Activated gamma-delta T cell treated with Interleukin-2 at 50 U/mL for 16 hours (primary cell): ENCODE measurements at regions not wholly inside any gene's neighbourhood (a gene's known extent, or its start where the extent isn't known, plus 50 kb on each side); places are given as distances from the start of the nearest gene placed in this dataset.
"Not testable (repeated sequence)": the region's sequence is repeated elsewhere in the genome, so short reads cannot be mapped to it uniquely, and the experiment has no call there.

ENCODE experiments used
- DNase-seq: peaks from one replicate; pipeline ENCODE4 v3.0.0-alpha.2; 2020

DNA sequence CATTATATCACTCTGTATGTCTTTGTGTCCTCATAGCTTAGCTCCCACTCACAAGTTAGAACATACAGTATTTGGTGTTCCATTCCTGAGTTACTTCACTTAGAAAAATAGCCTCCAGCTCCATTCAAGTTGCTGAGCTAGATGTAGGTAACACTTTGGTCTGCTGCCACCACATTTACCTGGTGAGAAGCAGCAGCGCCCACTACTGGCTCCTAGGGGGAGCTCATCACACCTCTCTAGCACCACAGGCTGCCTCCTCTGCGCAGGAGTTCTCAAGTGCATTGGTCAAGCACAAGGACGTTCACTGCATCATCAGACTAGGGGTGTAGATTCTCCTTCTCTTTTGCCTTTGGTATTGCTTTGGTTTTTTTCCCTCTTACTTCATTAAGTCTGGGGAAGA is 530.9 kb upstream of the AUTS2 start:
- DNase-seq = no peak

DNA sequence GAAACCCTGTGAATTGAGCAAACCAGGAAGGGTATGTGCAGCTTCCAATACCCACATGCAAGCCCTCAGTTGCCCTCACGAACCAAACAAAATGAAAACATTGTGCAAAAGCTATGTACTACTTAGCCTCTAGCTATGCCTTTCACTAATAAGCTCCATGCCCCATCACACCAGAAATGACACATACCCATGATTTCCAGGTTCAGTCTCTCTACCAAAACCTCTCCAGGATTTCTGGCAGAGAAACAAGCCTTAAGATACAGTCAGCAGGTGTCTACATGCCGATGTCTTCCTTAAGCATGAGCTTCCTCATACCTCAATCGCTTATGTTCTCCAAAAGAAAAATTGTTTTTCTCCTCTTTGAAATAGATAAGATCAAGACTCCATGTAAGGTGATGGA is 527.8 kb upstream of the AUTS2 start:
- no peak for DNase-seq

DNA sequence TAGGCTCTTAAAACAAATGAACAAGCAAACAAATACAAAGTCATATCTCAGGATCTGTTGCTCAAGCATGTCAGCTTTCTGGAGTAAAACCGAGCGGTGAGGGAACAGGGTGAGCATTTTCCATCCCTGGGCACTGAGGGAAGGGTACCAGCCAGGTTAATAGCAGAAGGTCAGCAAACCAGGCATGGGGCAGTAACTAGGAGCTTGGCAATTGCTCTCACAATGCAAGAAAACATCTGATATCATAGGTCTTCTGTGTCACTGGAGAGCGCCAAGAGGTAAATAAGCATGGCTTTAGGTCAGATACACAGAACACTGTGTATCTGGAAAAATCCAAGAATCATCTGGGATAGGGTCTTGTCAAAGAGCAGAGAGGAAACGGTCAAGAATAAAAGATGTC is 521.7 kb upstream of the AUTS2 start:
- DNase-seq = no peak

DNA sequence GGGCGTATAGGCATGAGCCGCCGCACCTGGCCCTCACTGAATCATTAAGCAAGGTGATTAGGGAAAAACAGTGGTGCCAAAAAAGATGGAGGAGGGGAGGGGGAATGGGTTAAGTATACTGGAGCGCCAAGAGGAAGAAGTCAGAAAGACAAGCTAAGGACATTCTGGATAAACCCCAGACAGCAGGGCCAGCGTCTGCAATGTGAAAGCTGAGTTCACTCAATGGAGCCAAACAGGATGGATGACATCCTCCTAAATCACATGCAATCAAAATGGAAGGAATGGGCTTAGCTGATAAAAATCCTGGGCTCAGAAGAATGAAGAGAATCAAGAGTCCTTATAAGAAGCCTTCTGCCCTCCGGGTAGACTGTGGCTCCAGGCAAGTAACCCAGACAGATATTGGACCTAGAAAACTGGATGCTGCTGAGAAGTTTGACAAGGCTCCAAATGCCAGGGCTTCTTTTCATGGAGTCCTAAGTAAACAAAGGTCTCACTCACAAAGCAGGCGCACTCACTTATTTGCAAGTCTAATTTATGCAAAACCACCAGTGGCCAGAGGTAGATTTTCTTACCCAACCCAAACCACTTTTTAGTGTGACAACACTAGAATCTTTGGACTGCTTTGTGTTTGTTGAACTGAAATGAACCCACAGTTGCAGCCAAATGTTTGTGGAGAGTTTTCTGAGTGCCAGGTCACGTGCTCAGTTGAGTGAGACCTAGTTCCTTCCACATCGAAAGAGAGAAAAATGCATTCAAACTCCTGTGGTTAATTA is 519.1 kb upstream of the AUTS2 start:
- no peak for DNase-seq

DNA sequence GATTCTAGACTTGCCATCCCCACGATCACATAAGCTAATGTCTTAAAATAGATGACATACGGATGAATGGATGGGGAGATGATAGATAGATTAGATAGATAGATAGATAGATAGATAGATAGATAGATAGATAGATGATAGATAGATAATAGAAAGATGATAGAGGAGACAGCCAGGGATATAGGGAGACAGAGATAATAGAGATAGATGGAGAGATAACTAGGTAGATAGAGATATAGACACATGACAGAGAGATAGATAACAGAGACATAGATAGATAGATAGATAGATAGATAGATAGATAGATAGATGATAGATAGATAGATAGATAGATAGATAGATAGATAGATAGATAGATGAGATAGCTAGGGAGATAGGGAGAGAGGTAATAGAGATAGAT is 511.0 kb upstream of the AUTS2 start:
- DNase-seq = not testable (repeated sequence)

DNA sequence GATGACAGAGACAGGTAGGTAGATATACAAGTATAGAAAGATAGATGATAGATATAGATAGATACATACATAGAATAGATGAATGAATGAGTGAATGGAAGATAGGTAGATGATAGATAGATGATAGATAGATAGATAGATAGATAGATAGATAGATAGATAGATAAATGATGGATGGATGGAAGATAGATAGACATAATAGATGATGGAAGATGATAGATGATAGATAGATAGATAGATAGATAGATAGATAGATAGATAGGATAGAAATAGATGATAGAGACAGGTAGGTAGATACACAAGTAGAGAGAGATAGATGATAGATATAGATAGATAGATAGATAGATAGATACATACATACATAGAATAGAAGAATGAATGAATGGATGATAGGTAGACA is 510.1 kb upstream of the AUTS2 start:
- no peak for DNase-seq

DNA sequence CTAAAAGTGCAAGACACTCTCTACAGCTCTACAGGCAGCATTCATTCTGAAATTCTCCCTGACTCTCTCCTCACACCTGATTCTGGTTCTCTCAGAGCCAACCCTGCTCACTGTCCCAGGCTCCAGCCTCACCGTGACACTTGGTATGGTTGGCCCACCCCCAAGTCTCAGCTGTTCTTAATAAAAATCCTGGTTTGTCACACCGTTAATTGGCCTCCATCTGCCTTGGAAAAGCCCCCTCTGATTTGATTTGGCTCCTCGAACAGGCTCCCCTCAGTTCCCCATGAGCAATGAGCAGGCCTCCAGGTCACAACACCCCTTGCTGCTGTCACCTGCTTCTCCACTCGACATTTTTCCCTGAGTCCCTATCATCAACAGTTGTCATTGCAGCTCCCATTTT is 507.3 kb upstream of the AUTS2 start:
- DNase-seq = no peak

DNA sequence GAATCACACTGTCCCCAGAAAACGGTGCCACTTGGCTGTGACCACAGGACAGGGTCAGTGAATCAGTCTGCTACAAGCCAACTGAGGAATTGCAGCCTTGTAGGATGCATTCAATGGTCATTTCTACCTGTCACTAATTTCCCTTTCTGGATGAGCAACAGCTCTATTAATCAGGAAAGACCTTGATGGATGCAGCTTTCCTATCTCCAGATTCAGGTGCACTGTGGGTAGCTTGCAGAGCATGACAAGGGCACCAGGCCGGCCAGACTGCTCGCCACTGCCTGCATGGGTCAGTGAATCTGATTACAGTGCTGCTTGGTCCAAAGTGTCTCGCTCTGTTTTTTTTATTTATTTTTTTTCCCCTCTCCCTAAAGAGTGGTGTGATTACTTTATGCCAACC is 506.8 kb upstream of the AUTS2 start:
- DNase-seq = no peak

DNA sequence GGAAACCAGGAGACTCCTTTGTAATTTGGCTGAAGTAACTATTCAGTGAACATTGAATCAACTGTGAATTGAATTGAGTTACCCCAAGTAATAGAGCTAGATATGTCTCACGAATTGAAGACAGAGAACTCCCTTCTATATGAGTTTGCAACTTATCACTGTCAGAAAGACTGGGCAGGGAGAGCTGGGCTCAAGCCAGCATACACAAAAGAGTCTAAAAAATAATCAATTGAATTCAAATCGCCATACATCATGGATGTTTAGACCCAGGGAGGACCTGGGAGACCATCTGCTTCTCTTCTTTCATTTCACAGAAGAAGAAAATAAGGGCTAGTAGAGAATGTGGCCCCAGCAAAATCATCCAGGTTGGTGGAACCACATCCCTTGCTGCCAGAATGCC is 503.1 kb upstream of the AUTS2 start:
- DNase-seq = no peak

DNA sequence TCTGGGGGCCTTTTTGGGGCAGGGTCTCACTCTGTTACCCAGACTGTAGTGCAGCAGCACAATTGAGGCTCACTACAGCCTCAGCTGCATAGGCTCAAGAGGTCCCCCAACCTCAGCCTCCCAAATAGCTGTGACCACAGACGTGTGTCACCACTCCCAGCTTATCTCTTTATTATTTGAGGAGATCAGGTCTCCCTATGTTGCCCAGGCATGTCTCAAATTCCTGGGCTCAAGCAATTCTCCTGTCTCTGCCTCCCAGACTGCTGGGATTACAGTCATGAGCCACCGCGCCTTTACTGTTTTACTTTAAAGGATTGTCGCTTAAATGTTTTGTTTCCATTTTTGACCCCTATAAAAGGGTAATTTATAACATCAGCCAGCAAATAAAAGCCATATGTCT is 502.6 kb upstream of the AUTS2 start:
- DNase-seq = no peak

DNA sequence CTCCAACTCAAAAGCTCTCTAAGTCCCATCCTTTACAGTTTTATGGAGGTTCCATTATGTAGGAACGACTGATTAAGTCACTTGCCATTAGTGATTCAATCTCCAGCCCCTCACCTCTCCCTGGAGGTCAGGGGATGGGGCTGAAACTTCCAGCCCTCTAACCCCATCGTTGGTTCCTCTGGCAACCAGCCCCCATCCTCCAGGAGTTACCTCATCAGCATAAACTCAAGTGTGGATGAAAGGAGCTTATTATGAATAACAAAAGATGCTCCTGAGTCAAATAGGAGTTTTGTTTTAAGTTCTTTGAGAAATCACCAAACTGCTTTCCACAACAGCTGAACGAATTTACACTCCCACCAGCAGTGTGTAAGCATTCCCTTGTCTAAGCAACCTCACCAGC is 494.3 kb upstream of the AUTS2 start:
- DNase-seq = no peak

DNA sequence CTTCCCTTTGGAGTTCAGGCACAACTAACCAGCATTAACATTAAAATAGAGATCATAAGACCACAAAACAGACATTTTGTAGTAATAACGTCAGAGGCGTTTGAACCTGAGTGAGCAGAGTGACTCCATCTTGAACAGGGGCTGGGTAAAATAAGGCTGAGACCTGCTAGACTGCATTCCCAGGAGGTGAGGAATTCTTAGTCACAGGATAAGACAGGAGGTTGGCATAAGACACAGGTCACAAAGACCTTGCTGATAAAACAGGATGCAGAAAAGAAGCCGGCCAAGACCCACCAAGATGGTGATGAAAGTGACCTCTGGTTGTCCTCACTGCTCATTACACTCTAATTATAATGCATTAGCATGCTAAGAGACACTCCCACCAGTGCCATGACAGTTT is 493.2 kb upstream of the AUTS2 start:
- DNase-seq = no peak

DNA sequence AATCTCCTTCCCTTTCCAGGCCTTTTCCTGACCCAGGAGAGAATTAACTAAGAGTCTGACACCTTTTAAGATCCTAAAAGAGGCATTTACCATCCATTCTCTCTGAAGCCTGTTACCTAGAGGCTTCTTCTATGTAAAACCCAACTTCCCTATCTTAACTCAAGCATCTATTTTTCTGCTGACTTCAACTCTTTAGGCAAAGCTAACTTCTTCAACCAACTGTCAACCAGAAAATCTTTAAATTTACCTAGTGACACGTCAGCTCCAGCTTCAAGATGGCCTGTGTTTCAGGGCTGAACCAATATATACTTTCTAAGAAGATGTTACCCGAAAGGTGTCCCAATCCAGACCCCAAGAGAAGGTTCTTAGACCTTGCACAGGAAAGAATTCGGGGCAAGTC is 492.3 kb upstream of the AUTS2 start:
- no peak for DNase-seq

DNA sequence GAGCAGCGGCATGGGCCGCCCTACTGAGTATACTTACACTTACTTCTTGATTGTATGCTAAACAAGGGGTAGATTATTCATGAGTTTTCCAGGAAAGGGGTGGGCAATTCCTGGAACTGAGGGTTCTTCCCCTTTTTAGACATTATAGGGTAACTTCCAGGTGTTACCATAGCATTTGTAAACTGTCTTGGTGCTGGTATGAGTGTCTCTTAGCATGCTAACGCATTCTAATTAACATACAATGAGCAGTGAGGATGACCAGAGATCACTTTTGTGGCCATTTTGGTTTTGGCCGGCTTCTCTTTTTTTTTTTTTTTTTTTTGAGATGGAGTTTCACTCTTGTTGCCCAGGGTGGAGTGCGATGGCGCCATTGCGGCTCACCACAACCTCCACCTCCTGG is 491.8 kb upstream of the AUTS2 start:
- not testable (repeated sequence) for DNase-seq

DNA sequence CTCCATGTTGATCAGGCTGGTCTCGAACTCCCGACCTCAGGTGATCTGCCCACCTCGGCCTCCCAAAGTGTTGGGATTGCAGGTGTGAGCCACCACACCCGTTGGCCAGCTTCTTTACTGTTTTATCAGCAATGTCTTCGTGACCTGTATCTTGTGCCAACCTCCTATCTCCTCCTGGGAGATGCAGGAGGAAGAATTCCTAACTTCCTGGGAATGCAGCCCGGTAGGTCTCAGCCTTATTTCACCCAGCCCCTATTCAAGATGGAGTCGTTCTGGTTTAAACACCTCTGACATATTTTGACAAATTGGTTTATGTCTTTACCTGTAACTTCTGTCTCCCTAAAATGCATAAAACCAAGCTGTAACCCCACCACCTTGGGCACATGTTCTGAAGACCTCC is 491.3 kb upstream of the AUTS2 start:
- DNase-seq = not testable (repeated sequence)

DNA sequence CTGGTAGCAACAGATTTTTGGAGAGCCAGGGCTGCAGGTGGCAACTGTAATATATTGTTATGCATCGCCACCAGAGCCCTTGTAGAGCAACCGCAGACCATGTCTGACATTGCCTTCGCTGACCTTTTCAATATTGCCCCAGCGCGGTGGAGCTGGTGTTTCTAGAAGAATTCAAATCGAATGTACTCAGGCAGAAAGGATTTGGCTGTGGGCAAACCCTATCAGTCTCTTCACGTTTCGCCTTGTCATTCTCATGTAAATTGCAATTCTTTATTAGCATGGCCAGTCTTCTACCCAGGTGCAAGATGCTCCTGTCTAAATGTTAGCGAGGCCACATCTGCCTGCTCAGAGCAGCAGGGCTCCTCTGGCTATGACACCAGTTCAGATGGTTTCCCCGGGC is 490.2 kb upstream of the AUTS2 start:
- DNase-seq = no peak

DNA sequence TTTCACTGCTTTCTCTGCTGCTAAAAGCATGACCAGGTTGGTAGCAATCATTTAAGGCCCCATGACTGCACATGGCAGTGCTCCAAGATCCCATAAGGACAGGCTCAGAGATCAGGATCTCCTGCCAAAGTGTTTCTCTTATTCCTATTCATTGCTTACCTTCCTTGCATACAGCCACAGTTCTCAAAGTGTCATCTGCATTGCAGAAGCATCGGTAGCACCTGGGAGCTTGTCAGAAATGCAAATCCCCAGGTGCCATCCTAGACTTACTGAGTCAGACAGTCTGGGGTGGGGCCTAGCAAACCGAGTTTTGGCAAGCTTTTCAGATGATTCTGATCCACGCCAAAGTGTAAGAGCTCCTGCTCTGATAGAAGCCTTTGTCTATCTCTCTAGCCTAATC is 489.0 kb upstream of the AUTS2 start:
- DNase-seq = no peak

DNA sequence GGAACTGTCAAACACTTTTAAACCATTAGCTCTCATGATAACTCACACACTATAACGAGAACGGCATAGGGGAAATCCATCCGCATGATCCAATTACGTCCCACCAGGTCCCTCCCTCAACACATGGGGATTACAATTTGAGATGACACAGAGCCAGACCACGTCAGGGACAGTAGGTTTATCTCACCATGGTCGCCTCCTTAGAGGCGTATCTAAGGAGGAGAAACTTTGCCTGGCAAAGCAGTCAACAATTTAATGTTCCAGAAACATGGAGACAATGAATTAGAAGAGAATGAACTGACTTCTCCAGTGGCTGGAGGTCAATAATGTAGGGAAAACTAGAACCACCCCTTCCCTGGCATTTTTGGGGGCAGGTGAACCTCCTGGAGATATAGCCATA is 488.4 kb upstream of the AUTS2 start:
- DNase-seq = no peak

DNA sequence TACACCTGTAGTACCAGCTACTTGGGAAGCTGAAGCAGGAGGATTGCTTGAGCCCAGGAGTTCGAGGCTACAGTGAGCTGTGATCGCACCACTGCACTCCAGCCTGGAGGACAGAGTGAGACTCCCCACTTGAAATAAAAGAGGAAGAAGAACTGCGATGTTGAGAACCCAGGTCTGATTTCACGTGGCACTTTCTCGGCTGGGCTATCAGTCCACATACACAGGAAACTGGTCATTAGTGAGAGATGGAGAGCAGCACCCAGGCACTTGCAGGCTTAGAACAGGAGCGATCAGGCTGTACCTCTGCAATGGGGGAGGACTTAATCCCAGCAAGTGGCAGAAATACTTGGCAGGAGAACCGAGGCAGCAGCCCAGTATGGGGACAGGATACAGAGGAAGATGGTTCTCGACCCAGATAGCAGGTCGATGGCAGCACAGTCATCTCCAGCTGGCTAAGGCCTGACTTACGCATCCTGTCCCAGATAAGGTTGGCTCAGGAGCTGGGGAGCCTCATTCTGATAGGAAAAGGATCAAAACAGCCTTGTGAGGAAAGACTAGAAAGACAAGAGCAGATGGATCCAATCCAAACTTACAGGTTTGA is 487.7 kb upstream of the AUTS2 start:
- no peak for DNase-seq

DNA sequence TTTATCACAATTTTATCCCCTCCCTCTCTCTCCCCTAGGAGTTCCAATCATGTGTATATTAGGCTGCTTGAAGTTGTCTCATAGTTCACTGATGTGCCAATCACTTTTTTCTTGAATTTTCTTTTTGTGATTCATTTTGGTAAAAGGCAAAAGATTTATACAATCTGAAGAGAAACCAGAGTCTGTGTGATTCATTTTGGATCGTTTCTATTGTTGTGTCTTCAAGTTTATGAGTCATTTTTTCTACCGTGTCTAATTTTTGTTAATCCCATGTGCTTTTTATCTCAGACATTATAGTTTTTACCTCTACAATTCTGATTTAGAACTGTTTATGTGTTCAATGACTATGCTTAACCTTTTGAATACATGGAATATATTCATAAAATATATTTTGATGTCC is 483.9 kb upstream of the AUTS2 start:
- no peak for DNase-seq

DNA sequence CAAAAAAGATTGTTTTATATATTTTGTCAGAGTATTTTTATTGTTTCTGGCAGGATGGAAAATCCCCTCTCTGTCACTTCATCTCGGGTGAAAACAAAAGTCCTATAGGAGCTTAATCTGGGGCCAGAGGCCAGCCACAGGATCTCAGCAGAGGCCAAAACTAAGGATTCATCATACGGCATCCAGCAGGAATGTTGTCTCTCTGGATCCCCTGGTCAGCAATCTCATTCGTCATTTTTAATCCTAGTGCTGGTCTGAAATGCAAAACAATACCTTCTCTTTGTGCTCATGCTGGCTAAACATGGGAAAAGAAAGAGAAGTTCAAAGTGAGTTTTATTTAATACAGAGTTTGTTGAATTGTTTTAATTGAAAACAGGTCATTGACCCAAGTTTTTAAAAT is 482.5 kb upstream of the AUTS2 start:
- DNase-seq = no peak

DNA sequence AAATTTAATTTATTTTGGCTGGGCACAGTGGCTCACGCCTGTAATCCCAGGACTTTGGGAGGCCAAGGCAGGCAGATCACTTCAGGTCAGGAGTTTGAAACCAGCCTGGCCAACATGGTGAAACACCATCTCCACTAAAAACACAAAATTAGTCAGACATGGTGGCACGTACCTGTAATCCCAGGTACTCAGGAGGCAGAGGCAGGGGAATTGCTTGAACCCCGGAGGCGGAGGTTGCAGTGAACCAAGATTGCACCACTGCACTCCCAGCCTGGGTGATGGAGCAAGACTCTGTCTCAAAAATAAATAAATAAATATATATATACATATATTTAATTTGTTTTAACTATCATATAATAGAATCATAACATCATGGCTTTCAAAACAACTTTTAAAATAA is 482.1 kb upstream of the AUTS2 start:
- not testable (repeated sequence) for DNase-seq

DNA sequence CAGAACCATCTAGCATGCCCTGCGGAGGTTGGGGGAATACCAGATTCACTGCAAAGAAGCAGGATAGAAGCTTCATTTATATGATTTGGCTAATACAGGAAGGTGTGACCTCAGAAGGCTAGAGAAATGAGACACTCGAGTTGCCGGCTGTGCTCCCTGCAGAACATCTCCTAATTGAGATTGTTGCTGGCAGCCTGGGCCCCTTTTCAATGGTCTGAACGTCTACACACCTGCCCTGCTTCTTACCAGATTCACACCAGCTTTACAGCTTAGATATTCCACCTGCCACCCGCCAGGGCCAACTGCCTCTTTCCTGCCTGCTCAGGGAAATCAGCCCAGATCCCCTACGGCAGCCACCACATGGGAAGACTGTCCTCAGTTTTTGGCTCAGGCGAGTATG is 475.3 kb upstream of the AUTS2 start:
- DNase-seq = no peak

DNA sequence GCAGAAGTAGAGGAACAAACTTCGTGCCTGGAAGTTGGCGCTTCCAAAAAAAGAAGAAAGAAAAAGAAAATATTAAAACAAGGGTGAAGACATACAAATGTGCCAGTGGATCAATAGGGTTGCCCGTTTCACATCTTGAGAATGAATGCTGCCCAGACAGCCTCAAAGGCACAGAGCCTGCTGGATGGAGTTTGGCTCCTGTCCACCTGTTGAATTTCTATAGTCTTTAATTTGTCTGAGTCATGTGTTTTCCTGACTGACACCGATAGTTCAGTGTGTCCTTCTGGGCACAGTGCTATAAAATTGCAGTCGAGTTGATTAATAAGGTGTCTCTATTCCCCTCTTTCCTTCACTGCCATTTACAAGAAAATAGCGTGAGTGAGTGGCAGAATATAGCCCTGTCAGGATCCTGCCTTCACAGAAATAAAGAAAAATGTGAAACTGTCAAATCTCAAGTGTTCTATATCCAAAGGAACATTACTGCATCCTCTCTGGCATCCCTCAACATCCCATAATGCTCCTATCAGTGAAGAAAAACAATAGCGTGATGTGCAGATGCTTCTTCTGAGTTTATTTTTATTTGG is 471.3 kb upstream of the AUTS2 start:
- no peak for DNase-seq

DNA sequence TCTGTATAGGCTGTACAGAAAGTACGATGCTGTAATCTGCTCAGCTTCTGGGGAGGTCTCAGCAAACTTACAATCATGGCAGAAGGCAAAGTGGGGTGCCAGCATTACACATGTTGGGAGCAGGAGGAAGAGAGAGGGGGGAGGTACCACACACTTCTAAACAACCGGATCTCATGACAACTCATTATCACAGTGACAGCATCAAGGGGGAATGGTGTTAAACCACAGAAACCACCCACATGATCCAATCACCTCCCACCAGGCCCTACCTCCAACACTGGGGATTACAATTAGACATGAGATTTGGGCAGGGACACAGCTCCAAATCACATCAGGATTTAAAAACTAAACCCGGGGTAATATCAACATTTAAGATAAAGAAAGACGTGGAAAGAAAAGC is 468.8 kb upstream of the AUTS2 start:
- no peak for DNase-seq
